Esophagus muscularis mucosa (tissue), 3 donors: ENCODE measurements at regions not wholly inside any gene's neighbourhood (a gene's known extent, or its start where the extent isn't known, plus 50 kb on each side); places are given as distances from the start of the nearest gene placed in this dataset.

Source experiments
- CTCF ChIP-seq, 3 experiments: fragments of 200-600 bp in 2 of 3; fragments of 450-650 bp in 1 of 3; sonication (generic) in 2 of 3; IDR thresholded peaks; one replicate each; pipeline ENCODE4 v1.5.1; 2017 to 2019; ENCODE audit warnings: antibody characterized with exemption in 3 of 3, mild to moderate bottlenecking in 2 of 3, moderate library complexity in 1 of 3
- POLR2A ChIP-seq: fragments of 450-650 bp; IDR thresholded peaks from one replicate; pipeline ENCODE4 v1.6.1; 2017; ENCODE audit warnings: antibody characterized with exemption, moderate library complexity, mild to moderate bottlenecking, low read depth

GRCh38 chr2:59924346-59924745 lies 629.1 kb downstream of the BCL11A start:
- TF ChIP-seq CTCF (IDR thresholded peaks at IDR 0.05) (no peak), POLR2A (no peak)
